Hindlimb muscle (tissue), 1 donor: ENCODE measurements at regions not wholly inside any gene's neighbourhood (a gene's known extent, or its start where the extent isn't known, plus 50 kb on each side); places are given as distances from the start of the nearest gene placed in this dataset.

Experiments used
- DNase-seq: peaks from one replicate; pipeline ENCODE4 v3.0.0-alpha.2; 2013

DNA sequence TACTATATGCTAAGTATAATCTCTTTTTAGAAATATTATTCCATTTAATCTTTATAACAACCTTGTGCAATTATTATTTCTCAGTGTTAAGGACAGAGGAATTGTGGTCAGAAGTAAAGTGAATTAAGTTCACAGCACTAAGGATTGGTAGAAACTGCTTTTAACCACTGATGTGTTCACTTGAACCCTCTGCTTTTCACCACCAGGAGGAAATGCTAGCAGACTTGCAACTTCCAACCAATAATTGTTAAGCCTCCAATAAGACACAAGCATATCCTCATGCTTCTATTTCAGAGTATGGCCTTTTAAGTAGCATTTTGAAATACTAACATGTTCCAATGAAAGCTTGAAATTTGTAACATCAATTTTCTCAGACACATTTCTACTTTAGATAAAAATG, 527.4 kb downstream of the SI start:
- no peak for DNase-seq

DNA sequence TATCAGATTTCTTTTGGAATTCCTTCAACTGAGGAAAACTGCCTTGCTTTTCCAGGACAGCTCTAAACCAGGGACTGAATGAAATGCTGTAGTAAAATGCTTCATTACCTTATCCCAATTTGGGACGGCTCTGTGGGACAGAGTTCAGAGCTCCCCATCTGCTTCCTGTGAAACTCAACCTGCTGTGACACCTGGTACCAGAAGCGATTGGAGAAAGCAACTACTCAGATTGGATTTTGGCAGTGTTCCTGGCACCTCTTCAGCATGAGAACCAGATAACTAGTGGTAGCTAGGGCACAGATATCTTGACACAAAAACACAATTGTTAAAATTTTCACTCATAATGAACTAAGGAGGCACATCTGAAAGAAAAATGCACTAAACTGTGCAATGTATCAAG, 539.1 kb downstream of the SI start:
- DNase-seq = no peak

DNA sequence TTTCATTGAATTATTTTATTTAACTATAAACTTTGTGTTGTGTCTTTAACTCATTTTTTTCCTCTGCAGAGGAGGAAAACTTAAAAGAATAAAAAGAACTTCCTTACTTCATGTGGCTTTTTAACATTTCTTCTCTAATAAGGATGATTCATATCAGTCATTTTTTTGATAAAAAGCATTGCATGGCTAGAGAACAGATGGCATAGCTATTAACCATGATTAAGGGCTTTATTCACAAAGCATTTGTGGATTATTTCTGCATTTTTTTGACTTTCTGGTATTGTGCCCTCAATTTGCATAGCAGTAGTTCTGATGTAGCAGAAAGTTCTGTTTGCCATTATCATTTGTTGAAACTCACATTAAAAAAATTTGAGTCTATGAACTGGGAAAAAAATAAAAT, 540.8 kb downstream of the SI start:
- no peak for DNase-seq

DNA sequence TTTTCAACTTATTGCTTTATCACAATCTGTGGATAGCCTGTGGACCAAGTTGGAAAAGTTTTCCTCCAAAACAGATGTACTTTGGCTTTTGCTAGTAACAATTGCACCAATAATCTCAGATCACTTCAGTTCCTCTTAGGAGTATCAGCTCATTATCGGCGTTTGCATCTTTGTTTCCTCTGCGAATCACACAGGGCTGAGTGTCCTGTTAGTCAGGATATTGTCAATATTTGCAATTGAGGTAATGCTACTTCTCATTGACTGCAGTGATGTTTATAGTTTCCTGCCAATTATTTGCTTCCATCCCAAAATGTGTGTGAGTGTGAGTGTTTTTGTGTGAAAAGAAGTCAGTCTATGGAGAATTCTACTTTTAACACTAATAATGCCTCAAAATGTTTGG, 545.0 kb downstream of the SI start:
- no peak for DNase-seq

DNA sequence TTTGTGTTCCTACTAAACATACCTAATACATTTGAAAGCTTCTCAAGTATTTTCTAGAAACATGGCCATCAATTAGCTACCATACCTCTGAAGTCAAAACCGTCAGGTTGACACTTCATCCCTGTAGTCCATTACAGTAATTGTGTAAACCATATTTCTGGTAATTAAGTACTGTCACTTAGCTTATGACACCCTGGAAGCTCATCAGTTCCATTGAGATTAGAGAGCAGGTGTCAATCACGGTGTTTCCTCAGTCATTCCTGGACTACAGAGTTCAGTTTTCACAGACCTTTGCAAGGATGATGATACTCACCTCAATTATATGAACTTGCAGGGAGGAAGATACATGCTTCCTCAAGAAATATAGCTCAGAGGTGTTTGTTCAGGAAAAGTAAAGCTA, 552.0 kb downstream of the SI start:
- no peak for DNase-seq

DNA sequence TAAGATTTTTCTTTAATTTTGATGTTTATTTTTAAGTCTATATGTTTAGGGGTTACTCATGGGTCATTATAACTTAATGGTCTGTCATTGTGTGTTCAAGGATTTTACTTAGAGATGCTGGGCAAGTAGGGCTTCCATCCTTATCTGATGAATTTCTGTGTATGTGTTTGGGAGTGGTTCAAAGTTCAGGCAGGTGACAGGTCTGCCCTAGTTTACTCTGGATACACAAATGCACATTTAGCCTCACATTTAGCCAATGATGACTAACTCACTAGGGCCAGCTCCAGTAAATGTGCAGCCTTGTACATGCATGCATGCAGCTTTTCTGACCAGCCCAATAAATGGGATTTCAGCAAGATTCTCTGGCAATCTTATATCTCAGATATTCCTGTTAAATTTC, 554.1 kb downstream of the SI start:
- DNase-seq = no peak

DNA sequence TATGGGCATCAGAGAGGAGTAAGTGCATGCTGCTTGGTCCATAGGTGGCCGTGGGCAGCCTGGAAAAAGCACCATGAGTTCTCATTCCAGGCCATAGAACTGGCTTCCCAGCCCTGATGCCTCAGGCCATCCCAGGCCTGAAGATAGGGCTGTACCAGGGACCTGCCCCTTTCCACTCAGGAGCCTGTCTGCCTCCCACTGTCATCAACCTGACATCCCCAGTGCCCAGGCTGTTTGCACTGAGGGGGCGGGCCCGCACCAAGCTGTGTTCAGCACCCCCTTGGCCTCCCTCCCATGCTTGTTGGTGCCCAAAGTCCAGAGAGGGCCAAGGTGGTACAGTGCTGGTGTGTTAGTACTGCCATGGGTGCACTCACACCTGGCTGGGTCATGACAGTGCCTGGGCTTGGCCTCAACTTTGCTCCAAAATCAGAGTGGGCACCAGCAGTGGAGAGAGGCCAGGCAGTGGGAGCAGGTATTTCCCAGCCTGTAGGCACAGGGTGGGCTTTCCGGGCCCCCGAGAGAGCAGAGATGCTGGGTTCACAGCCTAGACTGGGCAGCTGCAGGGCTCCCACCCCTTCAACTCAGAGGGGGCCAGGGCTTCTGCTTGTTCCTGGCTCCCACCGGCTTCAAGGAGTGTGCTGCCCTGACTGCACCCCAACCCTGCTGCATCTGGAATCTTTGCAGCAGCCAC, 556.1 kb downstream of the SI start:
- DNase-seq = no peak

DNA sequence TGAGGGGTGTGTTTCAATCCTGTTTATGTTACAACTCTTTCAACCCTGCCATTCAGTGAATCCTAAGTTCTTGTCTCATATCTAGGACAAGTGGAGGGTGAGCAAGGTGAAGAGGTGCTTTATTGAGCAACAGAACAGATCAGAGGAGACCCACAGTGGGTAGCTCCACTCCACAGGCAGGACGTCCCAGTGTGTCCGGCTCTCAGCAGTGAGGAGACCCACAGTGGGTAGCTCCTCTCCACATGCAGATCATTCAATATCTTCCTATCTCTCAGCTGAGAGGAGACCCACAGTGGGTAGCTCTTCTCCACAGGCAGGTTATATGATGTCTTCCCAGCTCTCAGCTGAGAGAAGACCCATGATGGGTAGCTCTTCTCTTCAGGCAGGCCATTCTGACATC, 556.7 kb downstream of the SI start:
- no peak for DNase-seq

DNA sequence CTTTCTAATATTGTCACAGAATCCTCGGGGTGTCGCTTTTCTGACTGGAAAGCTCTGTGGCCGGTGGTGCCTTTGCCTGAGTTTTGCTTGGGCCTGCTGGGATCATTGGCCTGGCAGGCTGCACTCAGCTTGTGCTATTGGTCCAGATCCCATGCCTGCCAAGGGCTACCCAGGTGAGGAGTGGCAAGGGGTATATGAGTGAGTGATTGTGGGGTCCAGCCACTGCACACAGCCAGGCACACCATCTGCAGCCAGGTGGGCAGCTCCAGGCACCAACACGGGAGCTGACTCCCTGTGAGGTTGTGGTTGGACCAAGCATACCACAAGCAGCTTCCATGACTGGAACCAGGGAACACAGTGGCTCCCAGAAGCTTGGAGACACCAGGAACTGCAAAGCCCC, 557.2 kb downstream of the SI start:
- DNase-seq = no peak

DNA sequence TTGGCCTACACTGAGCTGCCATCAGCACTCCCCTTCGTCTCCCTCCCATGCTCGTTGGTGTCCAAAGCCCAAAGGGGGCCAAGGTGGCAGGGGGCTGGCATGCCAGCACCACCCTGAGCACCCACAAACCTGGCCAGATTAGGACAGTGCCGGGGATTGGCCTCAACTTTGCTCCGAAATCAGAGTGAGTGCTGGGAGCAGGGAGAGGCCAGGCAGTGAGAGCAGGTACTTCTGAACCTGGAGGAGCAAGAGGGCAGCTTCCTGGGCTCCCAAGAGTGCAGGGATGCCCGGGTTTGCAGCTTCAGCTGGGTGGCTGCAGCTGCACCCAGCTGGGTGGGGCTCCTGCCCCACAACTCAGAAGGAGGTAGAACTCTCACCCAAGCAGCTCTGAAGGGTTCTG, 563.0 kb downstream of the SI start:
- no peak for DNase-seq

DNA sequence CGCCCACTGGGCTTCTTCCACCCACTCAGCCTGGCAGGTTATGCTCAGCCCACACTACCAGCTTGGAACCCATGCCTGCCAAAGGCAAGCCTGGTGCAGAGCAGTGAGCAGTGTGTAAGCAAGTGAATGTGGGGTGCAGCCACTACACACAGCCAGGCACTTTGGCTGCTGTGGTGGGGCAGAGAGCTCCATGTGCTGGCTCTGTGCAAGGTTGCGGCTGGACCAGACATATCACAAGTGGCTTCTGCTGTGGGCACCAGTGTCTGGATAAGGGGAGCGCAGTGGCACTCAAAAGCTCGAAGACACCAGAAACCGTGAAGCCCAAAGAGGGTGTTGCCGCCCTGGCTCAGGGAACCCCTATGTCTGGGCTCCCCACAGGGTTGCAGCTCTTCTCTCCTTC, 563.7 kb downstream of the SI start:
- DNase-seq = no peak

DNA sequence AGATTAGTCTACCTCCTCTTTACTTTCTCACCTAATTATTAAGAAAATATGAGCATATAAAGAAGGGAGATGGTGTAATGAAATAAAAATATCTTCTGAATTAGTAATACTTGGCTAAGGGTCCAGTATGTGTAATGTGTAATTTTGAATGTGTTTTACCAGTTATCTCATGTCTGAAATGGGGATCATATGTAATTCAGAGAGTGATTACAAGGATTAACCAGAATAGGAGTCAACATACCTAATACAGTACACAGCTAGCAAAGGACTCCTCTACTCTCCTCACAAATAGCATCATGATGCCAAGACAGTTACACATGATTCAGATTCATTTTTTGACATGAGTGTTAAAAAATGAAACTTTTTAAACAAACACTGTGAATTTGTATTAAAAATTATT, 570.4 kb downstream of the SI start:
- no peak for DNase-seq

DNA sequence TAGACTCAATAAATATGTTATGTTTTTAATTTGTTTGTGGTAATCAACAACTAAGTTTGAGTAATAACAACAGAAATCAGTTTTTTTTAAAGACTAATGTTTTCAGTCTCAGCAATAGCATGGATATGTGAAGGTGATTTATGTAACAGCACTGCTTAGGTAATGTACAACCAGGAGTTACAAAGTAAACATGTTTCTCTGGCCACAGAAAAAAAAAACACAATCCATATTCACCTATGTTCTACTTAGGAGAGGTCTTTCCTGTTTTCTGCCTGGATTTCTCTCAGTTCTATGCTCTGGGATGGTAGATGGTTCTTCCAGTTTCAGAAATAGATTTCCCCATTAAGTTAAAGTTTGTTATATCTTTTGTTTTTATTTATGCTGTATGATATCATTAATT, 579.4 kb downstream of the SI start:
- DNase-seq = no peak

DNA sequence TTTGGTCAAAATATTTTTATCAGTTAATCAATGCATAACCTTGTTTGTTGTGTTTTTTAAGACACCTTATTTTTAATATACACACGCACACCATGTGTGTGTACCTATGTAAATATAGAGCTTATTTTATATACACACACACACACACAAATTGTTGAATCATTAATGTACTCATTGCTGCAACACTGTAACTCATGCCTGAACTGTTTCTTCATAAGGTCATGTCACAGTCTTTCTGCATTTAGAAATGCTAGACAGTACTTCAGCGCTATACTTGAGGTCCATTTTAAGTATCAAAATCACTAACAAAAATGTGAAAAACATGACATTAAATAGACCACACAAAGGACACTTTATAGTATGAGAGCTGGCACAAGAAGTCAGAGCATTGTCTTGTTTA, 589.4 kb downstream of the SI start:
- no peak for DNase-seq

DNA sequence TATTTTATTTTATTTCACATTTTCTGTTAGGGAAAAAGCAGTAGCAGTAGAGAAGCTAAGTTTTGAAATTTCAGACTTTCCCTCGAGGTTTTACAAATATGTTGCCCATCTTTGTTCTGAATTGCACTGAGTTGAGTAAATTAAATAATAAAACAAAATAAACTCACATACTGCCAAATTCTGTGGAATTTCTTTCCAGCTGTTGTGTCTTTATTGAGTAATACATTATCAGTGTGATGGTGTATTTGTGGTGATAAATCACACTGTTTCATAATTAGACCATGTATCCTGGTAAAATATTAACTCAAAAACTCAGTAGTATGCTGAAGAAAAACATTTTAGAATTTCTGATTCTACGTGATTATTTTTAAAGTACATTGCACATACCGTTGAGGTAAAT, 592.1 kb downstream of the SI start:
- DNase-seq = no peak

DNA sequence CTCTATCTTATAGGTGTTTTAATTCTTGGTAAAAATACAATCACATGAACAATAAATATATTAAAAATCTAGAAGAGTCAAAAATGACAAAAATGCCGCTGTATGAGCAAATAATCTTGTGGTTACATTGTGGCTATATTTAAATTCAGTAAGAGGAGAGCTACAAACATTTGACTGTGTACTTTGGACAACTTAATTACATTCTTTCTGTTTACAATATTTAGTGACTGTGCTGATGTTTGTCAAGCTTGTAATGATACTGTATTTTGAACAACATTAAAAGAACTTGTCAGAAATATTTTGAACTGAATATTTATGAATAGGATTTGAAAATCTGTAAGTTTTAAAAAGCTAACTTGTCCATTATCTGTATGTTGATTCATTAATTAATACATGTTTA, 598.3 kb downstream of the SI start:
- no peak for DNase-seq

DNA sequence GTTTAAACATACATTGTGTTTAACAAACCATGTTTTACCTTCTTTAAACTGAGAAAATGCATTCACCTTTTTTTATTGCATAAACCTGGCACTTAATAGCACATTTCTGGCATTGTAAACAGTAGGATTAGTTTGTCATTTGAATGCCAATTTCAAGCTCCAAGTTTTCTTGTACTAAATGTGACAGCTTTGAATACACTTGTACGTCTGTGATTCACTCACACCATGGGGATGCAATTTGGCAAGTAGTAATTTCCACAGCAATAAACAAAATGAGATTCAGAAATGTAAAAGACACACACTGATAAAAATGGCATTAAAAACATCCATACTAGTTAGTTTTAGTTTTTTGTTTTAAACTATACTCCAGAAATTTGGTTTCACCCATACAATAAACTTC, 598.9 kb downstream of the SI start:
- DNase-seq = no peak

DNA sequence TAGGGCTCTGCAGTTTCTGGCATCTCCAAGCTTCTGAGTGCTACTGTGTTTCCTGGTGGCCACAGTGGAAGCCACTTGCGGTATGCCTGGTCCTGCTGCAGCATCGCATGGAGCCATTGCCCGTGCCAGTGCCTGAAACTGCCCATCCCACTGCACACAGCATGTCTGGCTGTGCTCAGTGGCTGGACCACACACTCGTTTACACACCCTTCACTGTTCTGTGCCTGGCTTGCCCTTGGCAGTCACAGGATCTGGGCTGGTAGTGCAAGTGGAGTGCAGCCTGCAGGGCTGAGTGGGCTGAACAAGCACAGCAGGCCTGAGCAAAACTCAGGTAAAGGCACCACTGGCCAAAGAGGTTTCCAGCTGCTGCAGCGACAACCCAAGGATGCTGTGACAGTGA, 600.0 kb downstream of the SI start:
- DNase-seq = no peak

DNA sequence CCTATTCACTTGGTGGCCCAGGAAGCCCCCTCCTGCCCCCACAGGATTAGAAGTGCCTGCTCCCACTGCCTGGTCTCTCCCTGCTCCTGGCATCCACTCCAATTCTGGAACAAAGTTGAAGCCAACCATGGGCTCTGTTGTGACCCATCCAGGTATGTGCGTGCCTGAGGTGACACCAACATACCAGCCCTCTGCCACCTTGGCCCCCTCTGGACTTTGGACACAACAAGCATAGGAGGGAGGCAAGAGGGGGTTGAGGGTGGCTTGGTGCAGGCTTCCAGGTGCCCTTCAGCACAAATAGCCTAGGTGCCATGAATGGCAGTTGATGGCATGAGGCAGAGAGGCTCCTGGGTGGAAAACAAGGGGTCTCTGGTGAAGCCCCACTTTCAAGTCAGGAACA, 600.9 kb downstream of the SI start:
- no peak for DNase-seq

DNA sequence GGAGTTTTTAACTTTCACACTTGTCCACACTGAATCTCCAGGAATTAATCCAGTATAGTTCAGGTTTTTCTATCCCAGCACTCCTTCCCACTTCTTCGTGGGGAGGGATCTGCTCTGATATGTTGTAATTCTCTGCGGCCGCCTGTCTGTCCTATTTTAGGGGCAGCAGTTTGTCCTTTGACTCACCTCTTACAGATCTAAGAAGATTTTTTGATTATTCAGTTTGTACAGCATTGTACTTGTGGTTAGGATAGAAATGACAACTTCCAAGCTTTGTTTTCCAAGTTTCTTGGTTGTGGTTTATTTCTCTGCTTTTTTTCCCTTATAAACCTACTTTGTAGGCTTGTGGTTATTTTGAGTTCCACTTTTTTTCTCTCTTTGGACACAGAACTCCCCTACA, 601.7 kb downstream of the SI start:
- DNase-seq = no peak

DNA sequence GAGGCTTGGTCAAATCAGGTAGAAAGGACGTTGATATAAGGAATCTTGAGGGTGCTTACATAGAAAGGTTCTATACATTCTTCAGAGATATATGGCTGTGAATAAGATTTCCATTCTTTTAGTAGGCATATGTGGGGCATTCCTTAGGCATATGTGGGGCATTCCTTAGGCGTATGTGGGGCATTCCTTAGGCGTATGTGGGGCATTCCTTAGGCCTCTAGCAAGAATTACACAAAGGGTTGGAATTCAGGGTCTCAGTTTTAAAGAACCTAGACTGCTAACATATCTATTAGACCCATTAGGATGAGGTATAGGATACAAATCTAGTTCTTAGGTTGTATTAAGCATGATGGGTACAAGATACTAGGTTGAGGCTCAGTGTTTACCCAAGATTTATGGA, 607.8 kb downstream of the SI start:
- DNase-seq = no peak

DNA sequence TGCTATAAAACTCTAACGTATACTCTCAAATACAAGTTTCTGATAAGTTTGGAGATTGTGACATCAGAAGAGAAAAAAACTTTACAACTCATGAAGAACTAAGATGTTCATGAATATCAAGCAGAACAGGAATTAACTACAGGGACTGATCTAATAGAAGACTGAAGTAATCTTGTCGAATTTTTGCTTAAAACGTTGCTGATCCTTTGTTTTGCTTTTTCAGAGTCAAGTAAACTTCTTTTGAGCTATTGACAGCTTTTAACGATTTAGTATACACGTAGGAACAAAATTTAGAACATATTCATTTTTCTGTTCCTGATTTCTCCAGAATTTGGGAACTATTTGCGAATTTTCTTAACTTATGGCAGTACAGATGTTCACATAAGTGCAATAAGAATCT, 610.2 kb downstream of the SI start:
- DNase-seq = no peak

DNA sequence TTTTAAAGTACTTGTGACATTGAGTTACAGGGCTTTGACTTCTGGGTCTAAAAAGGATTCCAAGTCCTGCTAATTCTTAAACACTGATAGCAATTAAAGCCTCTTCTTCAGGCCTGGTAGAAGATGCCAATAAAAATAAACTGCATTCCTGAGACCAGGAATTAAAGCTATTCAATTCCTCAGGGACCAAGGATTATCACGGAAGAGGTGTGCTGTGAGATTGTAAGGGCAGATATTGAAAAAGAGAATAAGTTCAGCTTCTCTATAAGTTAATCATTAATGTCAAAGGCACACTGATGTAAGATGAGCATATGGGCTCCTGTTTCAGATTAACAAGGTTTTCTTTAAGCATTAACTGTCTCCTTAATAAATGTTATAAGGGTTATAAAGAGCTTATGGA, 611.3 kb downstream of the SI start:
- no peak for DNase-seq

DNA sequence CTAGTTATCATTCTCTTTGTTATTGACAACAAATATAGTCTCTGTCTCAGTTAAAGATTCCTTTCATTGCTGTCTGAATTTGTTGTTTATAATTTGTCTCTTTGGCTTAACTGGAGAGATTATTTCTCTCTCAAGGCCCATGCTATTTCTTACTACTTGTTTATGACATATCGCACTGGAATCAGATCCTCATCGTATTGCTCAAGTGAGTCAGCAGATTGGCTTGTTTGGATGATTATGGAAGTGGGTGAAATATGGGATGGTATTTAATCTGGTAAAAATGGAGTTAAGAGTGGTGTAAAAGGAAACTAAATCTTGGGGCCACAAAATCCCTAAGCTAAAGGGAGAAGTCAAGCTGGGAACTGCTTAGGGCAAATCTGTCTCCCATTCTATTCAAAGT, 613.1 kb downstream of the SI start:
- DNase-seq = no peak

DNA sequence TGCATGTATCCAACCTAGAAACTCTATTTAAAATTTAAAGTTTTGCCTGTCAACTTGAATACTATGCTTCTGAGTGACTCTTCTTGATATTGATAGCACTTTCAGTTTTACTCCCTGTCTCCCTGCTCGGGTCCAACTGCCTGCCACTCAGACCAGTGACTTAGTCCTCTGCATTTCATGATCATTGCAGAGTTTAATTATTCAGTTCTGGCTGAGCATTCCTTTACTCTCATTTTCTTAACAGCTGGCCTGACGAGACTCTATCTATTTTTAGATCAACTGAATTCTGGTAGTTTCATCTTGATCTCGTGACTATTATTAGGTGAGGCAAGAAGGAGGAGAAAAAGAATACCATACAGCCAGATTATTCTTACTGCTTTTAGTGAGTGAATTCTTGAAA, 617.4 kb downstream of the SI start:
- no peak for DNase-seq
